ENCODE measurements at regions not wholly inside any gene's neighbourhood (a gene's known extent, or its start where the extent isn't known, plus 50 kb on each side); places are given as distances from the start of the nearest gene placed in this dataset.

DNA sequence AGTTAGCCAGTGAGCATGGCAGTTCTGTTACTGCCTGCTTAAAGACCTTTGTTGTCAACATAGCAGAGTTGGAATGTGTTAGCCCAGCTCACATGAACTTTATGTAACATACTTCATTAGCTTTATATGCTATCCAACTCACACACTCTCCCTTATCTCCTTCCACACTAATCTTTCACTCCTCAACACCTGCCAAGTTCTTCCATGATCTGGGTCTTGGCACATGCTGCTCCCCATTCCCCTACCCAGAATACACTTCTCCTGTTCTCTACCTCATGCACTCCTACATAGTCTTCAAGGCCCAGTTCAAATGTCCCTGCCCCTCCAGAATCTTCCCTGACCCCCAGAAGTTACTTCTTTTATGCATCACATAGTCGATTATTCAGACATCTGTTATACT is 179.3 kb downstream of the KATNAL1 start:
- no peak for DNase-seq (ENCODE audit: low read depth in 2 of 3, low spot score in 2 of 3)

DNA sequence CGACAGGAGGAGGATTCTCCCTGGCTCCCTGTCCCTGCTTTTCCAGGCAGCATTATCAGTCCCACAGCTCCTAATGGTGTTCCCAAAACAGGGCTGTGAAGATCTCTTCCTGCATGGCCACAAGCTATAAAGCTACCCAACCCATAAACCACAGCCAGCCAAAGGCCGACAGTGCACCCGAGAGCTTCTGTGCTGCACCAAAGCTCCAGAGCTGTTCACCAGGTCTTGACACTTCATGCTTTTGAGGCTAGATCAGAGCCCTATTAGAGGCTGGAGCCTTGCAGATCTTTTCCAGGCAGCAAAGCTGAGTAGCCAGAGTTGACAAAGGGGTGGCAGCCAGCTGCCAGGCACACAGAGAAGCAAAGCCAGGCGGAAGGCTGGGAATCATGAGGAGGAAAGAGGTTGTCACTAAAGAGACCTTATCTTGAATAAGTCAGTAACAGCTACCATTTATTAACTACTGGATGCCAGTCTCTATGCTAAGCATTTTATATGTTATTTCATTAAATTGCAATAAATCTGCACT is 180.4 kb downstream of the KATNAL1 start:
- DNase-seq (ENCODE audit: low read depth in 2 of 3, low spot score in 2 of 3): no peak

GRCh38 chr13:30125422-30126073 is 181.8 kb downstream of the KATNAL1 start:
- no peak for DNase-seq (ENCODE audit: low read depth in 2 of 3, low spot score in 2 of 3)

GRCh38 chr13:30124131-30124768 is 183.1 kb downstream of the KATNAL1 start:
- no peak for DNase-seq (ENCODE audit: low read depth in 2 of 3, low spot score in 2 of 3)

DNA sequence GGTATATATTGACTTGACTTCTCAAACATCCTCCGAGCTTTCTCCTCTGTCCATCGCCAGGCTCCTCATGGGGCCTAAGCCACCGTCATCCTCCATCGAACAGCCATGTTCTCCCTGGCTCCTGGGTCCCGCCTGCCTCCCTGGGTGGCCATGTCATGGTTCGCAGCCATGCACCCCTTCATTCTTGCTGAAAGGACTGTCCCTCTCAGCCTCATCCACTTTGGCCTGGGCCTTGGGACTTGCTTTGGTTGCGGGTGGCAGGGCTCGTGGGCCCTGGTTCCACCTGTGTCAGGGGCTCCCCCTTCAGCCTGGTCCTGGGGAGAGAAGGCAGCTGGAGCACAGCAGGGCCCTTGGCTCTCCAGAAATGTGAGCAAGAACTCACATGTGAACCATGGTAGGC is 183.8 kb downstream of the KATNAL1 start:
- no peak for DNase-seq (ENCODE audit: low read depth in 2 of 3, low spot score in 2 of 3)

DNA sequence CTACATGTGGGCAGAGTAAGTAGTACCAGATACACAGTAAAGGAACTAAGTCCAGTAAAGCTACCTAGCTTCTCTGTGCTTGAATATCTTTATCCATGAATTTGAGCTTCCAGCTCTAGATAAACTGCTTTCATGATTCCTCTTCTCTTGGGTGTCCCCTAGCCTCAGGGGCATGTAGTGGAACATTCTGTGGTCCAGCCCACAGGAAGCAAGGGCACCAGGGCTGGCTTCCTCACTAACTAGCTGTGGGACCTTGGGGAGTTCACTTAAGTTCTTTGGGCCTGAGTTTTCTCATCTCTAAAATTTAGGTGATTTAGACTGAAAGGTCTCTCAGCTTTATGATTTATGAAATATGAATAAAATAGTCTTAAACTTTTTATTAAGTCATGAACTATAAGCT is 185.7 kb downstream of the KATNAL1 start:
- DNase-seq (ENCODE audit: low read depth in 2 of 3, low spot score in 2 of 3): peak in 1 of 3 donors; percentile 51

GRCh38 chr13:30121244-30121643 is 186.1 kb downstream of the KATNAL1 start:
- DNase-seq (ENCODE audit: low read depth in 2 of 3, low spot score in 2 of 3): no peak

DNA sequence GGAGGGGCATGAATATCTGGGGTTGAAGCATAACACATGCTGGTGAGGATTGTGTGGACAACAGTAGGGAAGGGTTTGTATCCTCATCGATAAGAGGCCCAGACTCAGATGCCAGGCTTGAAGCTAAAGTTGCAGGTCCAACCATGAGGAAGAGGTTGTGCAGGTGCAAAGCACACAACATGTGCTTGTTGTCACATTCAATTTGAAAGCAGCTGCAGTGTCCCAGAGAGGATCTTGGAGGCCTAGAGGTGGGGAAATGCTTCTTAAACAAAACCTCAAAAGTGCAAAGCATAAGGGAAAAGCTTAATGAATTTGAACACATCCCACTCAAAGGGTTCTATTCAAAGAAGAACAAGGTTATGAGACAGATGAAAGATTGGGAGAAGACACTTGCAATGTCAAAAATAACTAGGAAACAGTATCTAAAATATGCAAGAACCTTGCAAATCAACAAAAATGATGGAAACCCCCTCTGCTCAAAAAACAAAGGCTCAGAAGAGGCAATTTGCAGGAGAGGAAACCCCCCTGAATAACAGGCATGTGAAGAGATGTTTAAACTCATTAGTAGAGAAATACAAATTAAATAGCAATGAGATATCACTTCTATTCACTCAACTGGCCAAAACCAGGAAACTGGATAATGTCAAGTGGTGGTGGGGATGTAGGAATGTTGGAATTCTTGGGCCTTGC is 187.1 kb downstream of the KATNAL1 start:
- DNase-seq (ENCODE audit: low read depth in 2 of 3, low spot score in 2 of 3): no peak

- peak in 1 of 3 donors; percentile 54 for DNase-seq (ENCODE audit: low read depth in 2 of 3, low spot score in 2 of 3)
Observed at GRCh38 chr13:30119476-30119875, 187.9 kb downstream of the KATNAL1 start.

GRCh38 chr13:30116379-30116778 is 191.0 kb downstream of the KATNAL1 start:
- DNase-seq (ENCODE audit: low read depth in 2 of 3, low spot score in 2 of 3): no peak

DNA sequence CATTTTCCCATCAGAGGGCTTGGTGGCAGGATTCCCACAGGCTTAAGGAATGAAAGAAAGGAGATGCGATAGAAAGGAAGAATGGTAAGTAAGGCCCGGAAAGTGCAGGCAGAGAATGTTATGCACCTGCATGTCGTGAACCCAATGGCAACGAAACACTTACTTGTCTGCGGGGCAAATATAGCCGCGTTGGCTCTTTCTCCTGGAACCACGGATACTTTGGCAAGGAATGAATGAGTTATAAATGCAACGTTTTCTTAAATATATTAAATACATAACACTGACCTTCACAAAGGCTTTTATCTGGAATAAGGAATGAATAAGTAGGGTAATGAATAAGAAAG is 192.1 kb downstream of the KATNAL1 start:
- DNase-seq (ENCODE audit: low read depth in 2 of 3, low spot score in 2 of 3): no peak

GRCh38 chr13:30114571-30115256 is 192.6 kb downstream of the KATNAL1 start:
- peak; percentile 88 to 89 (median 88) for DNase-seq (ENCODE audit: low read depth in 2 of 3, low spot score in 2 of 3)

DNA sequence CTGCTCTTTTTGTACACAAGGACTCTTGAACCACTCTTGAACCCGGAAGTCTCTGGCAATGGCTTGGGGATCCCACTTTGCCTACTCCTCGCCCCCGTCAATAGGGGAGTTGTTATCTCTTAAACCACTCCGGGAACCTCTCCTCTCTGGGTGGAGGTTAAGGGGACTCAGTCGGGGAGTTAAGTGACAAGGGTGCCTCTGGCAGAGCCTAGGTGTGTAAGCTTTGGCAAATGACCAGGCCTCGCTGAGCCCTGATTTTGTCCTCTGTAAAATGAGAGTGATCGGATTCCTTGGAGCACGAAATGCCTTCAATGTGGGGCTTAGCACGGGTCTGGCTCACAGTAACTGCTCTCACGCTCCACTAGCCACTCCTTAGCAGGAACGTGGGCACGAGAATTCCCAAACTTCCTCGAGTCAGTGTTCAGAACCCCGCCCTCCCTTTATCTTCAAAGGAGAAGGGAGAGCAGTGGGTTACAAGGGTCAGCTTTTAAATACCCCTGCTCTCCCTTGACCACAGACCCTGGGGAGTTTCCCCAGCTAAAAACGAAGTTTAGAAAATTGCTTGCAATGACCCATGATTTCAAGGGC is 193.3 kb downstream of the KATNAL1 start:
- DNase-seq (ENCODE audit: low read depth in 2 of 3, low spot score in 2 of 3): no peak

DNA sequence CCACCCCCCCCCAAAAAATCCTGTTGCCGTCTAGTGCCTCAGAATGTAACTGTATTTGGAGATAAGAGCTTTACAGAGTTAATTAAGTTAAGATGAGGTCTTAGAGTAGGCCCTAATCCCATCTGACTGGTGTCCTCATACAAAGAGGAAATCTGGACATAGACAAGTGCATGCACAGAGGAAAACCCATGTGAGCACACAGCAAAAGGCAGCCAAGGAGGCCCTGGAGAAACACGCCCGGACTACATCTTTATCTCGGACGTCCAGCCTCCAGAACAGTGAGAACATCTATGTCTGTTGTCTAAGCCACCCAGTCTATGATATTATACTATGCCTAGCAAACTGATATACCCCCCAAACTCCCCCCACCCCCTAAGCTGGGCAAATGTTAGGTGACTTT is 193.8 kb downstream of the KATNAL1 start:
- DNase-seq (ENCODE audit: low read depth in 2 of 3, low spot score in 2 of 3): no peak

DNA sequence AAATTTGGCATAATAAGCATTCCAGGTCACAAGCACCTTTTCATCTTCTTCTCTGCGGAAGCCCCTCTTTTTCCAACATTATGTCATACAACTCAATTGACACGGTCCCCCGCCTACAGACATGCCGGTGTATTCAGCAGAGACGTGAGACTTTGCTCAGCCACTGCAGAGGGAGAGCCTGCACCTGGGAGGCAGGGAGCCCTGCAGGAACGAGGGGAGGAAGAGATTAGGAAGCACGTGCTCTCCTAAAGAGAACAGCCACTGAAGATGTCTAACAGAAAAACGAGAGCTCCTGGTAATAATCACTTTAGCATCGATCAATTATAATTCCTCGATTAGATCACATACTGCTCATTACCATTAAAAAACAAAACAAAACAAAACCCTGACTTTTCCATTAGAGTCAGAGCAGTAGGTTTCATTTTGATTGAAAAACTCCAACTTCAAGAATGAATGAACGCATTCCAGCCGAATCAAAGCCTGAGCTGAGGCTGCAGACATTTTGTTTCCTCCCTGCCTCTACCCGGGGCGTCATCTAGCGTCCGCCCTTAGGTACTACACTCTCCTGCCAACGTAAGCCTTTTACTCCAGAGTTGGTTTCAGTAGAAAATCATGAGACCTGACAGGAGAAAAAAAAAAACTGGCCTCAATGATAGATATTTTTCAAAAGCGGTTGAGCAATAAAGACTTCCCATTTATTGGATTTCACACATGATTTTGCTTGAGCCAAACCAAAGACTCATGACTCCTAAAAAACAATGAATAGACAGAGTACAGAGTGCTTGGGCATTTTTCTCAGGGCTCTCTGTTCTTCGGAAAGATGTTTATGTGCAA is 194.5 kb downstream of the KATNAL1 start:
- peak; percentile 62 to 89 (median 80) for DNase-seq (ENCODE audit: low read depth in 2 of 3, low spot score in 2 of 3)

DNA sequence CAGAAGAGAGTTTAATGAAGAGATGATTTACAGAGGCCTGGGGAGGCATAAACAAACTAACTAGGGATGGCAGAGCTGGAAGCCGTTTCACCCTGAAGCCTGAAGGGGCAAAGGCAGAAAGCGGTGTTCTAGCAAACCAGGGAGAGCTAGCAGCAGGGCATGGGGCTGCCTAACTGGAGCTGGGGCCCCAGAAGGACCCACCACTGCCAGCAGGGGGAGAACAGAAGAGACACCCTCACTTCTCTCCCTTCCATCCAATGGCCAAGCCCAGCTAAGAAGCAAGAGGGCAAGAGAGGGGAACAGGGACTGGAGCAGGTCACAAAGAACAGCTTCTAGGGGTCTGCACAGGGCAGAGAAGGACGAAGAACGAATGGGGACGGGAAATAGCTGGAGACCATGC is 195.5 kb downstream of the KATNAL1 start:
- DNase-seq (ENCODE audit: low read depth in 2 of 3, low spot score in 2 of 3): peak in 1 of 3 donors; percentile 52

DNA sequence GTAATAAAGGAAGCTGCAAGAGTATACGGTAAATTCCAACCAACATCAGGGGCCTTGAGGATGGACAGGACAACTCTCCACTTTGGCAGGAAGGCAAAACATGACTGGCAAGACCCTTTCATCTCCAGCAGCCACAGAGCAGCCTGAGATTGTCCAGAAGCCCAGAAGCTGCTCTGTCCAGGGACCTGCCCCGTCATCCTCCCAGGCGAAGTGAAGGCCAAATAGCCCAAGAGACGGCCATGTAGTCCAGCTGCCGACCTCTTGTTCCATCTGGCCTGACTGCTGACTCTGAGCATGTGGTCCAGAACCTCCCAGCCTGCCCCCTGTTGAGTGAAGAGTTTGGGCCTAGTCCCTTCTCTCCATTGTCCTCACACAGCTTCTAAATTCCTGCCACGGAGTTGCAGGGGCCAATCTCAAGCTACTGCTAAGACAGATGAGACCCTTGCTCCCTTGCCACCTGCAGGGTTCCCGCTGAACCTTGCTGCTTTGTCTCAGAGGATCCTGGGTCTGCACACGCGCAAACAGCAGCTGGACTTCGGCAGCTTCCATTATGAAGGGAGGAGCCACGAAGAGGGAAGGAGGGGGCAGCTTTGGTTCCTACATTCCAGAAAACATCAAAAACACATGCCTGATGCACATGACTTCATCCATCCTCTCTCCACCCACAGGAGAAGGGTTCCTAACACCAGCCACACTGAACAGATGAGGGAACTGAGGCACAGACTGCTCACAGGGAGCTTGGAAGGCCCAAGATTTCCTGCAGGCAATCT is 196.9 kb downstream of the KATNAL1 start:
- DNase-seq (ENCODE audit: low read depth in 2 of 3, low spot score in 2 of 3): no peak

DNA sequence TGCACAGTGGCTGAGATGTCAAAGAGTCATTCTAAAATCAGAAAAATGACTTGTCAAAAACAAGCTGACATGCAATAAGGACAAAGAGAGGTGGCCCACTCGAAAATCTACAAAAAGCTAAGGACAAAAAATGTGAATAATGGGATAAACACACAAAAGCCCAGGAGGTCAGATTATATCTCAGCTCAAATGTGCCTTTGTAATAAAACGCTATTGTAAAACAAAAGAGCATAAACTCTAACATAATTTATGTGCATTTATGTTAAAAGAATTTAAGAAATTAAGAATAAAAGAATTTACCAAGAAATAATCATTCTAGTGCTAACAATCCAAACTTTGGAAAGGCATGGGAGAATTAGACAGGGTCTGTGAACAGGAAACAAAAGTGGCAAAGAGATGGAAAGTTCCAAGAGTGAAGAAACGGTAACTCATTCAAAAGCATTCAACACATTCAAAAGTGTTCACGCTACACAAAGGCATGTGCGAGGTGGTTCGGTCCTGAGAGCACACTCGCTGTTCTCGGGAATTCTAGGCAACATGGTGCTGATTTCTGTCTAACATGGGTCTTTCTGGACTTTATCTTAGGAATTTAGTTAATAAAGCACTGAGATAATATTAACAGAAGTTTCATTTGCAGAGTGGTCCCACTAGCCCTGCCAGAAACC is 197.7 kb downstream of the KATNAL1 start:
- no peak for DNase-seq (ENCODE audit: low read depth in 2 of 3, low spot score in 2 of 3)

DNA sequence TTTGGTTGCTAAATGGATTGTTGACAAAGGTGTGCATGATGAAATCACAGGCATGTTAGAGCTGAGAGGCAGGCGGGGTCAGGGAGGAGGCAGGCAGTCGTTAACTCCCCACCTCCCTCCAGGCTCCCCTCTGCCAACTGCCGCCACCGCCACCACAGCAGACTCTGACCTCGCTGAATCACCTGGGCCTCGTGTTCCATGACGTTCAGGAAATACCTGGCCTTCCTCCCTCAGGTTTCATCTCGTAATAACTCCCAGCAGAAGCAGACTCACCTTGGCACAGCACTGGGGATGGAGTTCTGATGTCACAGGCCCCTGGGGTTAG is 198.5 kb downstream of the KATNAL1 start:
- no peak for DNase-seq (ENCODE audit: low read depth in 2 of 3, low spot score in 2 of 3)

All from hematopoietic multipotent progenitor cell (in vitro differentiated cells).